ENCODE measurements at regions not wholly inside any gene's neighbourhood (a gene's known extent, or its start where the extent isn't known, plus 50 kb on each side); places are given as distances from the start of the nearest gene placed in this dataset.

GRCh38 chrX:99705701-99706100, 704.4 kb downstream of the PCDH19 start:
- ATAC-seq, result no peak

- ATAC-seq, result no peak
These were observed 706.6 kb downstream of the PCDH19 start for GRCh38 chrX:99703473-99703872.

- ATAC-seq, result no peak
These were observed 711.6 kb downstream of the PCDH19 start for GRCh38 chrX:99698451-99698850.

- no peak for ATAC-seq
These were observed 746.9 kb downstream of the PCDH19 start for GRCh38 chrX:99663136-99663535.

- ATAC-seq, result no peak
These were observed 755.9 kb downstream of the PCDH19 start for GRCh38 chrX:99654188-99654587.

GRCh38 chrX:99653352-99653751, 756.7 kb downstream of the PCDH19 start:
- no peak for ATAC-seq

GRCh38 chrX:99613041-99613440, 797.0 kb downstream of the PCDH19 start:
- no peak for ATAC-seq

GRCh38 chrX:99603091-99603814, 806.8 kb downstream of the PCDH19 start:
- ATAC-seq, result no peak

GRCh38 chrX:99602107-99602506, 808.0 kb downstream of the PCDH19 start:
- no peak for ATAC-seq

- ATAC-seq, result no peak
These were observed 821.1 kb downstream of the PCDH19 start for GRCh38 chrX:99588936-99589335.

GRCh38 chrX:99572711-99573110, 837.4 kb downstream of the PCDH19 start:
- ATAC-seq, result no peak

GRCh38 chrX:99549381-99549780, 860.7 kb downstream of the PCDH19 start:
- ATAC-seq, result no peak

- ATAC-seq, result no peak
These were observed 887.6 kb downstream of the PCDH19 start for GRCh38 chrX:99522450-99522849.

GRCh38 chrX:99507768-99508167, 902.3 kb downstream of the PCDH19 start:
- ATAC-seq, result no peak

GRCh38 chrX:99495453-99495852, 914.6 kb downstream of the PCDH19 start:
- ATAC-seq, result no peak

- no peak for ATAC-seq
These were observed 915.4 kb downstream of the PCDH19 start for GRCh38 chrX:99494668-99495067.

GRCh38 chrX:99480728-99481127, 929.3 kb downstream of the PCDH19 start:
- ATAC-seq, result no peak

- ATAC-seq, result no peak
These were observed 940.6 kb downstream of the PCDH19 start for GRCh38 chrX:99469439-99469838.

- ATAC-seq, result no peak
These were observed 941.1 kb downstream of the PCDH19 start for GRCh38 chrX:99468993-99469392.

GRCh38 chrX:99461223-99461622, 948.9 kb downstream of the PCDH19 start:
- ATAC-seq, result no peak

- ATAC-seq, result no peak
These were observed 964.7 kb downstream of the PCDH19 start for GRCh38 chrX:99445336-99445735.

- no peak for ATAC-seq
These were observed 988.3 kb downstream of the PCDH19 start for GRCh38 chrX:99421796-99422195.

- no peak for ATAC-seq
These were observed 994.6 kb downstream of the PCDH19 start for GRCh38 chrX:99415470-99415869.

- ATAC-seq, result no peak
These were observed 996.8 kb downstream of the PCDH19 start for GRCh38 chrX:99413317-99413716.

GRCh38 chrX:99398545-99398944, 1011.5 kb downstream of the PCDH19 start:
- ATAC-seq, result no peak
